DOHH2 (cell line): ENCODE measurements at regions not wholly inside any gene's neighbourhood (a gene's known extent, or its start where the extent isn't known, plus 50 kb on each side); places are given as distances from the start of the nearest gene placed in this dataset.
"Not testable (repeated sequence)": the region's sequence is repeated elsewhere in the genome, so short reads cannot be mapped to it uniquely, and the experiment has no call there.

Source experiments
- CTCF ChIP-seq: fragments of 200-600 bp; sonication (generic); IDR thresholded peaks from one replicate; pipeline ENCODE4 v1.5.1; 2014; ENCODE audit warnings: antibody characterized with exemption, mild to moderate bottlenecking, low read depth, low read length; ENCODE audit not compliant: poor library complexity, severe bottlenecking
- EZH2phosphoT487 ChIP-seq: fragments of 200-600 bp; sonication (generic); IDR thresholded peaks from 2 replicates; pipeline ENCODE4 v1.6.1; 2017; ENCODE audit warnings: borderline replicate concordance, mild to moderate bottlenecking, antibody characterized with exemption, low read length, moderate library complexity, mixed read lengths

GRCh38 chr1:96564401-96564800 is 157.2 kb upstream of the PTBP2 start:
- not testable (repeated sequence) for TF ChIP-seq CTCF, EZH2phosphoT487
